ENCODE measurements at regions not wholly inside any gene's neighbourhood (a gene's known extent, or its start where the extent isn't known, plus 50 kb on each side); places are given as distances from the start of the nearest gene placed in this dataset.

DNA sequence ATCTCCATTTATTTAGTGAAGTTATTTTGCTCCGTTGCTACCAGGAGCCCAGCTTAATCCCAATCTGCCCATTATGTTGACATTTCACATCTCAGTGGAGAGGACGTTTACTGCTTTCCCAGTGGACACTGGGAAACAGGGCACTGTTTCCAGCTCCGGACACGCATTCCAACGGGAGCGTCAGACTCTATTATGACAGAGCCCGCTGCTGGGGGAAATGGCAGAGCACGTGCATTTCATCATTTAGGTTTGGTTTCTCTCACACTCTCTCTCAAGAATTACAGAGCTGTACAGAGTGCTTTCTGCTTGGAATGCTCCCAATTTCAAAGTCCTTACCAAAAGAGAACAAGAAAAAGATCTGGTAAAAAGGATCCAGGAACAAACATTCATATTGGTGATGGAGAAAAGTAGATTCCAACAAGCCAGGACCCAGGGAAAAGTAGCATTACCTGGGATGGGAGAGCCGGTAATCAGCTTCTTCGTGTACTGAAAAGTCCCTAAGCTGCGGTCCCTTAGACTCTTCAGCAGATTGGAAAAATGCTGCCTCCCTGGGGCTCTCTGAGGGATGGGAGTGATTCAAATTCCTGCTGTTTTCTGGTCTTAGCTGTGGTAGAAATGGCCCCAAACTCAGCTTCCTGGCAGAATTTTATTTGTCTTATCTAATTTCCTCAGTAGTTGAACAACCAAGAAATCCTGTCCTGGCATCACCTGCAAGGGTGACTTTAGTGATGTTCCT, 136.0 kb upstream of the THBS1 start:
- DNase-seq, result no peak

DNA sequence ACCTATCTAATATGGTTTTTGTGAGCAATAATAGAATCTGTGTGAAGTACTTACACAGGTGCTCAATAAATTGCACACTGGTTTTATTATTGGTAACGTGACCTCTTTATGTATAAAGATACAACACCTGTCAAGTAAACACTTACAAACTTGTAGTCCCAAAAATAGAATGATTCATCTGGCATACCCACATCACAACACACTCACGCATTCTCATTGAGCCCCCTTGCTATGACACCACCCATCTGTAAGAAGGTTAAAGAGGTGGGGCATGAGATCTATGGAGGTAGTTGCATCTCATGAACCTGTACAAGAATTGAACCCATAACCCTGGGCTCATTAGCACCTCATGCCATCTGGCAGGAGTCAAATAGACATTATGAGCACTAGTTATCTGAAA, 134.9 kb upstream of the THBS1 start:
- no peak for DNase-seq

DNA sequence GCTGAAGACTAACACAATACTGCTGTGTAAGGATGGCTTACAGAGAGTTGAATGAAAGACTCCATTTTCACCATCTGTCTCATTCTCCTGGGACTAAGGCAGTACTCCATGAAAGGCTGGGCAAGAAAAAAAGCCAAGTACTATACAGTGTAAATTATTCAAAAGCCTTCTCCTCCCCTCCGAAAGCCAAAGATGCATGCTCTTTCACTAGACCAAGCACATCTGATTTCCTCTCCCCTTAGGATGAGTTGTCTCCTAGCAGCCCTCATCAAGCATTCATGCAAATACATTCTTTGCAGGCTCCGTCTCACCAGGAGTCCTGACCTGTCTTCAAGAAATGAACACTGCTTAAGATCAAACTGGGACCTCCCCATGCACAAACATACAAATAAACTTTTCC, 133.5 kb upstream of the THBS1 start:
- DNase-seq, result no peak

DNA sequence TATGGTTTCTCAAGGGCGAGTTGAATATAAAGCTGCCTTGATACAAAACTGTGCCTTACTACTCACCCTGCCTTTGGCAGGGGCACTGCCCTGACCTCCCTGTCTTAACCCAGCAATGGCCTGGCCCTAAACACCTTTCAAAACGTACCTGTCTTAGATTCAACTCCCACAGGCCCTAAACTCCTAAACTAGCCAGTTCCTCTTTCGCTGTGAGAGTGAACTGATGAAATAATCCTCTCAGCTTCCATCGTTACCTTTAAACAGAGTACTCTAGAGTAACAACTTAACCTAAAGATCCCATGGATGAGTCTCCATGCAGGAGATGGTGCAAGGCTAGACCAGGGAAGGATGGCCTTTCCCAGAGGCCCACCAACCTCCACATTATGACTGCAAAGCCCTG, 133.0 kb upstream of the THBS1 start:
- DNase-seq, result no peak

DNA sequence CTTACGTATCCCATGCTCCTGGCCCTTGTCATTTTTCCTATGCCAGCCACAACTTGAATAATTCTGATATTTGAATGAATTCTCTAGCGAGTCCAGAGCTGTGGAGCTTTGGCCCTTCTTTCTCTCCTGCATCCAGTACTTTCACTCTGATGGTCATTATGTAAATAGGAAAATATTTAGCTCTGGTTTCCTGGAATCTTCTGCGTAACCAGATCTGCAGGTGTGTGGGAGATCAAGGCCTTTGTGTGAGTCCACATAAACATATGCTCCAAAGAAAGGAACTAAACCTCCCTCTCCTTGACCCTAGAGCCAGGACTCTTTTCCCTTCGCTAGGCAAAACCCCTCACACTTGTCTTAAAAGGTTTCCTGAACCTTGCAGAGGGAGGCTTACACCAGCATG, 132.5 kb upstream of the THBS1 start:
- DNase-seq, result no peak

DNA sequence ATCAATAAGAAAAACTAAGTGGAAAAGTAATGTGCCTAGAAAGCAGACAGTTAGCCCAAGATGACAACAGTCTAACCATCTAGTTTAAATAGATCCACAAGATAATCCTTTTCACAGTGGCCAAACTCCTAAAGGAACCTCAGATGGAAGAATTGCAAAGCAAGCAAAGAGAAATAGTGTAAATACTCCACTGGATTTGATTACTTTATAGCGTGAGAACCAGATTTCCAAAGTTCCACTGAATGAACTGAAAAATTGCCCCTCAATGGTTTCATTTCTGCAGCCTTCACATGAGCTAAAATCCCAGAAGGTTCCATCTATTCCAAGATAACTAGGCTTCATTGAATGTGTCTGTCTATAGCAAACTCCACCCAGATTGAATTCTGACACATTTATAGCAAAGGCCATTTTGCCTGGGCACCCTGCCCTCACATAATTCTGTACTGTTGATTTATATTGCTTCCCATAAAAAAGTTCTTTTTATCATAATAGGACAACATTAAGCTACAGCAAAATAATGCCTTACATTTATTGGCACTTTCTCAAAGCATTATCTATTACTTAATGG, 129.7 kb upstream of the THBS1 start:
- DNase-seq, result no peak

DNA sequence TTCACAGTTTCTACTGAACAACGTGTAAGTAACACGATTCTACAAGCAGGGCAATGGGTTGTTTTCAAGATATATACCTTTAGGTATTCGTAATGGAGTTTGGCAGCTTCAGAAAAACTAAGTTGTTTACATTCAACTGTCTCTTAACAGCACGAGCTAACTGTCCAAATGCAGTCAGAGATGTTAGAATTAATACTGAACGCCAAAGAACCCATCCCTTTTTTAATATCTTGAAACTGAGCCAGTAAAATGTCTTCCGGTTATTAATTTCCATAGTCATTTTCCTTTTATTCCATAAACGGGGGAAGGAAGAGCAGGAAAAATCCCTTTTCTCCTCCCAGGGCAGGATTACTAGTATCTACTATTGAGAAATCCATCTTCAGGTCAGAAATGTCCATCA, 129.0 kb upstream of the THBS1 start:
- no peak for DNase-seq

DNA sequence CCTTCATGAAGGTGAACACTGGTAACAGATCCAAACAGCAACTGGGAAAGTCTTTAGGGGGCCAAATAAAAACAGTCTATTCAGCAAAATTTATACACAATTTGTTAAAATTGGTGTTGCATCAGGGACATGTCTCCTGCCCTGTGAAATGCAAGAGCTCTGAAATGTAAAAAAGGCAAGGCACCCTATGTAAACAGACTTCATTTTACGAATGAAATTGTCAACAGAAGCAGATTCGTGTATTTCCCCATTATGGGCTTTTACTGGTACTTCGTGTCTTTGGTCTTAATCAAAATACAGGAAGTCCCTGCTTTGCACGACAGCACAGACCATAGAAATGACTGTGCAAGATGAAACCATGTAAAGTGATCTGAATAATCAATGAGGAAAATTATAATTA, 127.3 kb upstream of the THBS1 start:
- peak; percentile 71 for DNase-seq

DNA sequence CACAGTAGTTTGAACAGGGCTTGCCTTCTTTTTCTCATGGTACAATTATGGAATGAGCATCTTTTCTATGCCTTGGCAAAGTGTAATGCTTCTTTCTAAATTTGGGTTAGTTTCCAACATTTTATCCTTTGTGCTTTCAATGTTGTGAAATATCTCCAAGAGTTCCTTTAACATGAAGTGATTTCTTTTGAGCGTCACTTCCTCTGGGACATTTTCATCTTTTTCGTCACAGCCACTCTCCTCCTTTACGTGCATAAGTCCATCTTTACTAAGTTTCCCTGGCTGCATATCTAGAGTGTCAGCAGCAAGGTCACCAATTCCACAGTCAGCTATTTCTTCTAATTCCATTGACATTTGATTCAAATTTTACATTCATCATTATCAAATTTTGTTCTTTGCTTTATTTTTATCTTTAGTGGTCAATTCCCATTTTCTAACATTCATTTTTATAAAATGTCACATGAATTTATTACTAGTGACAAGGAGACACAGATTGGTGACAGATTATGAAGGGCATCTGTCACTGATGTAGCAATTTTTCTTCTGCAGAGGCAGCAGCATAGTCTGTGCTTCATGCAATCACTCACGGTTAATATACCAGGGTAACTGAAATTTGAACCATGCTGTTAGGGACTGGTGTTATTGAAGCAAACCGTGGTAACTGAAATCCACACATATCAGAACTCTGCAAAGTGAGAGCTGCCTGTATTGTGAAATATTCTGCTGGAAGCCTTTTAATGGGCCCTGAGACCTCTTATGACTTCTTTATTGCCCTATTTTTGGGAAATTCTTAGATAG, 126.5 kb upstream of the THBS1 start:
- peak; percentile 8 for DNase-seq

DNA sequence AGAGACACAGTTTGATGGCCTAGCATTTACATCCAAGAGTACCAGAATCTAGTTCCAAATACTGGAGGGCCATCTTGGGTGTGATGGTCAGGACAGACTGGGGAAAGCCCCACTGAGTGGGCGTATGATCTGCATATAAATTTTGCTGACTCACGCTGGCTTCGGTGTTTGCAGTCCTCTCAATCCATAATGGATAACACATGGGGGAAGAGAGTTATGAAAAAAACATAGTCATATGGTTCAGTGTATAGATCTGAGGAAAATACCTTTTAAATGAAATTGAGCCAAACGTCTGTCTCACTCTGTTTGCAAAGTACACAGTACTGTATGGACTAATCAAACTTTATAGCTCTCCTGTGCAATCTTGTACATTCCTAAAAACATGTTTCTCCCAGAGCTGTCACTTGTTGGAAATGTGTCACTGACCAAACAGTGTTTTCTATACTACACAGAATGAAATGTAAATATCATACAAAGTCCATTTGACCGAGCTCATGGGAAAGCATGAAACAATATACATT, 125.3 kb upstream of the THBS1 start:
- DNase-seq, result peak; percentile 21

DNA sequence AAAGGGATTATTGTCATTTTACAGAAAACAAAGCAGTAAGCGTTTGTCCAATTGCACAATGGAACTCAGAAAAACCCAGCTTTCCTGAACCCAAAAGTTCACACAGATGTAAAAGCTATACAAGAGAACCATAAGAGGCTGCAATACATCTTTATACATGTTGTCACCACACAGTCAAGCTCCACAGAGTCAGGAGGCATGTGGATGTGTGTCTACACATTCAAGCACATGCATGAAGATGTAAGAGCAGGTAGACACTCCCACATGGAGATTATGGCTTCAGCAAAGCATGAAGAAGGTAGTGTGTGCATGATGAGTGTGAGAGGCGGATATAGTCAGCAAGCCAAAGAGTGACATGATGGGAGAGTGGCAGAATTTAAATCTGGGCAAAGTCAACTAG, 124.7 kb upstream of the THBS1 start:
- DNase-seq, result no peak

DNA sequence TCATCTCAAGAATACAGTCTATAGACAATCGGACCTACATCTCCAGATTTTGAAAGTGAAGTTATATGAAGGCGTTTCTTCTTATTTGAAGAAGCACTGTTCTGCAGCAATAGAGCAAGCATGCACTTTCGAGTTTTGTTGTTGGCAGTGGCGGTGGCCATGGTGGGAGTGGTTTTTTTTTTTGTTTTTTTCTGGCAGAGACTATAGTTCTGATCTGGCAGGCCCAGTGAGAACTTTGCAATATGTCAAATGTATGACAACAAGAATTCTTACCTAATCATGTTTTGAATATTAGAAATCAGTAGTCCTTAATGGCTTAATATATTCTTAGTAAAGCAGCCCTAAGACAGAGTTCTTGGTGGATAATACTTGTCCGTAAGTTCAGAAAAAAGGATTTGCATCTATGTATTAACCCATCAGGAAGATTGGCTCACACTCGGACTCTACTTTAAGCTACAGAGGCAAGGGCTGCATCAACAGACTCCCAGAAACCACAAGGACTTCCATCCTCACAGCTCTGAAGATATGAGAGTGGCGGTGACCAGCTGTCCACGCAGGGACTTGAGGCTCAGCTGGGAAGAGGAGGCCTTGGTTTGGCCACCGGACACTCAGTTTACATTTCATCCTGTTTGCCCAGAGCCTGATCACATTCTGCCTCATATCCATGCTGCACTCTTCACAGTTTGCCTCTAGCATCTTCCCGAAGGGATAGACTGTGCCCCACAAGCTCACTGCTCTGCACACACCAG, 124.1 kb upstream of the THBS1 start:
- no peak for DNase-seq

DNA sequence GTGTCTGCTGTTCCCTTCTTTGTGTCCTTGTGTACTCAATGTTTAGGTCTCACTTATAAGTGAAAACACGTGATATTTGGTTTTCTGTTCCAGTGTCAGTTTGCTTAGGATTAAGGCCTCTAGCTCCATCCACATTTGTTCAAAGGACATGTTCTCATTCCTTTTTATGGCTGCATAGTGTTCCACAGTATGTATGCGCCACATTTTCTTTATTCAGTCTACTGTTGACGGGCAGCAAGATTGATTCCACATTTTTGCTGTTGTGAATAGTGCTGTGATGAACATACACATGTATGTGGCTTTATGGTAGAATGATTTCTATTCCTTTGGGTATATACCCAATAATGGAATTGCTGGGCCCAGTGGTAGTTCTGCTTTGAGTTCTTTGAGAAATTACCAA, 122.7 kb upstream of the THBS1 start:
- no peak for DNase-seq

DNA sequence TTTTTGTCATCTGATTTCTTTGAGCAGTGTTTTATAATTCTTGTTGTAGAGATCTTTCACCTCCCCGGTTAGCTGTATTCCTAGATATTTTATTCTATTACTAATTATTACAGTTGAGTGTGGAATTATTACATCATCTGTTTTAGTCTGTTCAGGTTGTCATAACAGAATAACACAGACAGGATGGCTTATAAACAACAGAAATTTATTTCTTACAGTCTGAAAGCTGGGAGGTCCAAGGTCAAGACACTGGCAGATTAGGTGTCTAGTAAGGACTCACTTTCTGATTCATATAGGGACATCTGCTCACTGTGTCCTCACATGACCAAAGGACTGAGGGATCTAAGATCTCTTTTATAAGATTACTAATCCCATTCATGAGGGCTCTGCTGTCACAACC, 121.3 kb upstream of the THBS1 start:
- DNase-seq, result no peak

DNA sequence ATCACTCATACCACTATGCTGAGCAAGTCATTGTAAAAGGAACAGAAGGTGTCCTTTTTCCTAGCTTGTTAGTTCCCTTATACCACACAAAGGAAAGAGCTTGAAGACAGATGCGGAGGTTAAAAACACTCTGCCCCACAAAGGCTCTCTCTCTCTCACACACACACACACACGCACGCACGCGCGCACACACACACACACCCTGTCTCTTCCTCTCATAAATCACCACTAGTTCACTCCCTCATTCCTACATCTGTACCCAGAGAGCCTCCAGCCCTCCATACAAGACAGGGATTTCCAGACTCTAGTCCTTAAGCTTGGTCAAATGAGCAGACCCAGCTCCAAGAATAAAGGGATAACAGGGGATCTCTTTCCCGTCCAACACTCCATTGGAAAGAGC, 120.1 kb upstream of the THBS1 start:
- DNase-seq, result no peak

DNA sequence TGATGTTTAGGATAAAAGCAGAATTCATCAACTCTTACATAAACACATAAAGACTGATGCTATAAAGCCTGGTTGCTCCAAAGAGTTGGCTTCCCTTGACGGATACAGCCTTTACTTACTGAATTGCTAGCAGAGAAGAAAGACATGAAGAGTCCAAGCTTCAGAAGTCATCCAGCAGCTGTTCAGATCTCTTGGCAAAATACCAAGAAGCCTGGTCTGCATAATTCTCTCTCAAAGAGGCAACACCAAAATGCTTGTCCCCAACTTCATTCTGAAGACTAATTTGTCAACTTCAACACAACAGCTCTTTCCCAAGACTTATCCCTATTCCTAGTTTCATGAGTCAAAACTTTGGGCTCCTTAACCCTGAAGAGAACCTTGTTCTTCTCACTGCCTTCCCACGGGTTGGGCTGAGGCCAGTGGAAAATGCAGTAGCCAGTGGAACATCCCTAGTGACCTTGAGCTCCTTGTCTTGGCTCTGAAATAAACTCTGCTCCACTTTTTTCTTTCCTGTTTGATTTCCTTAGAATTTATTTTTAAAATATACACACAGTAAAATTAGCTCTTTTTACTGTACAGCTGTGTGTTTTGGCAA, 119.2 kb upstream of the THBS1 start:
- DNase-seq, result no peak

DNA sequence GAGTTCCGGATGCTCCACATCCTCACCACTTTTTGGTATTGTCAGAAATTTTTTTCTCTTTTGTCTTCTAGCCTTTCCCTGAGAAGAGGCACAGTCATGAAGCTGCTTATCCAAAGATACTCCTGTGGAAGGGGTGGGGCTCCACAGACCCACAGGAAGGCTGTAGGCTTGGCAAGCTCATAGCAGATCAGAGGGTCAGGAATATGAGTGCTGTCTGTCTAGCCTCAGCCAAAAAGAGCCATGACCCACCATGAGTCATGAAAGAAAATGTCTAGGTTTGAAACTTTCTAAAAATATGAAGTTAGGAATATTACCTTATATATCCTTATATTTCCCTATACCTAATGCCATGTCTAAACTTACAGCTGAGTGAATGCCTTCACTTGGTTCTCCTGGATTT, 118.2 kb upstream of the THBS1 start:
- DNase-seq, result no peak

DNA sequence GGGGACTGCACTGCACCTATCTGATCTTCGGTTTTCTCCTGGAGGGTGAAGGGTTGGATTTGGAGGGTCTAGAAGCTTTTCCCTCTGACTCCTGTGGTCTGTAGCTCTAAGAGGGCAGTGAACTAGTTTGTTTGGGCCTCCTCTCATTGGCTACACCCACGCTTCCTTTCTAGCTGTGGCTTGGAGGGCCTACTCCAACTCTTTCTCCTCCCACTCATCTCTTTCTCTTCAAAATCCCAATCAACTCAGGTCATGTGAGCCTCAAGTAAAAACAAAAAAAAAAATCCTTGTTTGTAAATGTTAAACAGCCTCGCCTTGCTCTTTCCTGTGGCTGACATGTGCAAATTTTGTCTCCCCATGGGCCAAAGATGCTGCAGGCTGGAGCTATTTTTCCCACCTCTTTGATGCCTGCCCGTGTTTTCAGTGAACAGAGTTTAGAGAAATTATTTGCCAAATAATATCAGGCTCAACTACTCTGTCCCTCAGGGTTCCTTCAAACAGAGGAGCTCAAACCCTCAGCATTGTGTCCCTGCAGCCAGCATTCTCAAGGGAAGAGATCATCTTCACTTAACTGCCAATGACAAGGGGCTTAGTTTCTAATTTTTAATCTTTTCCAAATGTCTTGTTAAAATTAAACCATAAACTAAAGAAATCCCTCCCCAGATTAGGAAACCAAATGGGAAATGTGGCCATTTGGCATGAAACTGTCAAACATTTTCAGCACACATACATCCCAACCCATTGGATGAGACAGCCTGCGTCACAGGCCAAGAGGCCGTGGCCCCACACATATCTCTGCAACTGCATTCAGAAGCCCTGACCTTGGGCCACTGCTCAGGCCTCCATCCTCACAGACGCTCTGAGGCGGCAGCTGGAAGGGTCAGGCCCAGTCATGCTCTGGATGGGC, 114.8 kb upstream of the THBS1 start:
- DNase-seq, result no peak

DNA sequence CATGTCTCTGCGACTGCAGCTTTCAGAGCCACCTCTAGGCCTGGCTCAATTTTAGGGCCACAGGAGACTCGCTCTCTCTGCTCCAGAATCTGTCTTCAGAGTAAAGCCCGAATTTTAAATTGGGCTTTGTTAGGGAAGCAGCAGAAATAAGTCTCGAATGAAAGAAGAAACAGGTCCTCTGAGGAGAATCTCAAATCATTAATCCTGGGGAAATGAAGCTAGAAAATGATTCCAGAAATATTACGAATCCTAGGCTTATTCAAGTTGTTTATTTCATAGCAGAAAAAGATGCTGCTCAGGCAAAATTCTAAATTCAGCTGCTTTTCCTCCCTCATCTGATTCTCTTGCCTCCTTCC, 114.2 kb upstream of the THBS1 start:
- no peak for DNase-seq

DNA sequence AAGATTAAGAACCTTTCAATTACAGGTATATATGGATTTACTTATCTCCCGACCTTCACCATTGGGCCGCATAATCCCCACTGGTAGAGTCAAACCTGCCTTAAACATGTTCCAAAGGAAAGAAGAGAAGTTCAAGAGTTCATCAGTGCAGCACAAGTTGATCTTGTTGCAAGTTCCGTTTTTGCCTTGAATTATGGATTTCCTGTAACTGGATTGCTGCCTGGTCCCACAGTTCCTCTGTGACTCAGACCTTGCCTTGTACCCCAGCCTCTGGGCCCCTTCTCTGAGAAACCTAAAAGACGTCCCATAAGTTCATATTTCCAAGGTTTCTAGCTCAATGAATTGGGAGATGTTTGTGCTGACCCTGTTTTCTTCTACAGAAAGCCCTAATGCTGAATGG, 112.5 kb upstream of the THBS1 start:
- peak; percentile 30 for DNase-seq

DNA sequence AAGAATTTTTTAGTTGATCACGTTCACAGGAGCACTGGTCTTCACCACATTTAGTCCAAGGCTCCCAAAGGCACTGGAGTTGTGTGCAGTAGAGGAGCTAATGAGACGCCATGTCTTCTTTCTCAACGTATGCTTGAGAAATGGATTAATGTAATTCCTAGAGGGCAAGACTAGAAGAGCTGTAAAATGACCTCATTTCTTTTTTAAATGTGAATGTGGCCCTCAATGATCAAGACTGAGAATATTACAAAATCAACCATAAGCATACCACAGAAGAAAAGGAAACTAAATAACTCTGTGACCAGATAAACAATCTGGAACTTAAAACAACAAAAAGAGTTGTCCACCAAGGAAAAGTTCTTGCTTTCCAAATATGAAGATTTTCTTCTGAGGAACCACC, 112.1 kb upstream of the THBS1 start:
- no peak for DNase-seq
